ENCODE measurements at regions not wholly inside any gene's neighbourhood (a gene's known extent, or its start where the extent isn't known, plus 50 kb on each side); places are given as distances from the start of the nearest gene placed in this dataset.

- TF ChIP-seq, protein P1, sequence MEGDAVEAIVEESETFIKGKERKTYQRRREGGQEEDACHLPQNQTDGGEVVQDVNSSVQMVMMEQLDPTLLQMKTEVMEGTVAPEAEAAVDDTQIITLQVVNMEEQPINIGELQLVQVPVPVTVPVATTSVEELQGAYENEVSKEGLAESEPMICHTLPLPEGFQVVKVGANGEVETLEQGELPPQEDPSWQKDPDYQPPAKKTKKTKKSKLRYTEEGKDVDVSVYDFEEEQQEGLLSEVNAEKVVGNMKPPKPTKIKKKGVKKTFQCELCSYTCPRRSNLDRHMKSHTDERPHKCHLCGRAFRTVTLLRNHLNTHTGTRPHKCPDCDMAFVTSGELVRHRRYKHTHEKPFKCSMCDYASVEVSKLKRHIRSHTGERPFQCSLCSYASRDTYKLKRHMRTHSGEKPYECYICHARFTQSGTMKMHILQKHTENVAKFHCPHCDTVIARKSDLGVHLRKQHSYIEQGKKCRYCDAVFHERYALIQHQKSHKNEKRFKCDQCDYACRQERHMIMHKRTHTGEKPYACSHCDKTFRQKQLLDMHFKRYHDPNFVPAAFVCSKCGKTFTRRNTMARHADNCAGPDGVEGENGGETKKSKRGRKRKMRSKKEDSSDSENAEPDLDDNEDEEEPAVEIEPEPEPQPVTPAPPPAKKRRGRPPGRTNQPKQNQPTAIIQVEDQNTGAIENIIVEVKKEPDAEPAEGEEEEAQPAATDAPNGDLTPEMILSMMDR (conservative IDR thresholded peaks at IDR 0.05), result no peak
- TF ChIP-seq EZH2 (IDR thresholded peaks at IDR 0.05; ENCODE audit: low read depth), result no peak
Measured at GRCh38 chr6:43917878-43918382, 147.9 kb downstream of the VEGFA start.

Data from PC-9 (cell line).